Naive B cell (primary cell): ENCODE measurements at regions not wholly inside any gene's neighbourhood (a gene's known extent, or its start where the extent isn't known, plus 50 kb on each side); places are given as distances from the start of the nearest gene placed in this dataset.
A peak's percentile ranks its signal among the peaks of the same experiment; 100 is the strongest.

Experiments used
- ATAC-seq, 2 donors: fragments of 150-1000 bp; cut with Tn5 transposase; 2 replicates each; pipeline ENCODE4 v1.10.0; 2021; ENCODE audit warnings: low read depth in 2 of 2, mild to moderate bottlenecking in 2 of 2, moderate library complexity in 2 of 2
- DNase-seq: peaks from one replicate; pipeline ENCODE4 v3.0.0; 2022
- H3K27ac Mint-ChIP-seq, 6 donors: one replicate each; pipeline ENCODE4 v1.8.0; 2020 to 2022; ENCODE audit warnings: mild to moderate bottlenecking in 6 of 6, mixed read lengths in 6 of 6, moderate library complexity in 5 of 6, inconsistent platforms in 2 of 6
- H3K27me3 Mint-ChIP-seq, 3 donors: one replicate each; pipeline ENCODE4 v1.8.0; 2021 to 2022; ENCODE audit warnings: mixed read lengths in 3 of 3, mild to moderate bottlenecking in 1 of 3
- H3K36me3 Mint-ChIP-seq, 2 donors: one replicate each; pipeline ENCODE4 v1.8.0; 2020 to 2022; ENCODE audit warnings: mixed read lengths in 2 of 2, inconsistent platforms in 1 of 2, mild to moderate bottlenecking in 1 of 2
- H3K4me1 Mint-ChIP-seq, 3 donors: one replicate each; pipeline ENCODE4 v1.8.0; 2020 to 2022; ENCODE audit warnings: mixed read lengths in 3 of 3, inconsistent platforms in 1 of 3, mild to moderate bottlenecking in 1 of 3, moderate library complexity in 1 of 3
- H3K4me3 Mint-ChIP-seq, 8 donors: one replicate each; pipeline ENCODE4 v1.8.0; 2020 to 2022; ENCODE audit warnings: mild to moderate bottlenecking in 8 of 8, mixed read lengths in 8 of 8, moderate library complexity in 8 of 8, inconsistent platforms in 2 of 8
- H3K9me3 Mint-ChIP-seq, 7 donors: one replicate each; pipeline ENCODE4 v1.8.0; 2020 to 2022; ENCODE audit warnings: mixed read lengths in 7 of 7, mild to moderate bottlenecking in 5 of 7, inconsistent platforms in 2 of 7, moderate library complexity in 1 of 7

DNA sequence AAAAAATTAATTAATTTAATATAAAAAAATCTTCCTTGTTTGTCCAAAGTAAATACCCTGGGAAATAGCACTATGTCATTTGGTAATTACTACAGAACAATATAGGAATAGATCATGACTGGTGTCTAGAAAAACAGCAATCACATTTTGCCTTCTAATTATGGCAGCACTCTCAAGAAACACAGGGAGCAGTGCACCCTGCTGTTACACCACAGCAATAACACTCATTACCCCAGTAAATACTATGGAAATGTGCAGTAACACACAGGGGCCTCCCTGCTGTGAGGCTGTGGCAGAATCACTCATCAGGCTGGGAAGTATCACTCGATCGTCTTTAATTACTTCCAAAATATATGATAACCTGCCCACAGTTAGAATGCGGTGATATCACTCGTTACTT lies 646.0 kb downstream of the TUSC7 start:
- Mint-ChIP-seq H3K9me3 (peaks cover 0 to 5% (median 0%) of the 10 kb centered on the region in 7 donors), H3K27me3 (no peaks in the 10 kb centered on the region), H3K36me3 (no peaks in the 10 kb centered on the region), H3K27ac (no peak overlapping the region), H3K4me3 (no peak overlapping the region), H3K4me1 (no peaks in the 10 kb centered on the region)
- ATAC-seq = no peak
- DNase-seq = no peak

DNA sequence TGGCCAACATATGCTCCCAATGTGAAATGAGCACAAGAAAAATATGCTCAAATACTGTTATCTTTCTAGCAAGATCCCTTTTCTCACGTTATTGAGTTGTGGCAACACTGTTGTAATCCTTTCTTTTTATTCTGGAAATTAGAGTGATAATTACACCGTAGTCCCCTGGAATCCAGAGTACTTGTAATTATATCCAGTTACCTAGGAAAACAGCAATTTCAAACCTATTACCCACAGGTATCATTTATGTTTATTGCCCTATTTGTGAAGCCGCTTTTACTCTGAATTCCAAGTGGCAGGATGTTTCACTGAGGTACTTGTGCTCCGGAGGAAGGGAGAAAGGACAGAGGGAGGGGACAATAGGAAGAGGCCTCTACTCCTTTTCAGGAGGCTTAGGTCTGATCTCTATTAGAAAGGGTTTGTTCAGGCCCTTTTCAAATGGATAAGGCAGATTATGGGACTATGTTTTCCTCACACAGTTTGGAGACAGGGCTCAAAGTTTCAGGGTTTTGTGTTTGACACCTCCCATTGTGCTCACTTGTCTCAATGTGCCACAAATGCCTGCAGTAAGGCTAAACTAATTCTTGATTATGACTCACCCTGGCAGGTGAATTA lies 646.6 kb downstream of the TUSC7 start:
- Mint-ChIP-seq H3K9me3 (peaks cover 0 to 5% (median under 1%) of the 10 kb centered on the region in 7 donors), H3K27me3 (no peaks in the 10 kb centered on the region), H3K36me3 (no peaks in the 10 kb centered on the region), H3K4me3 (no peak overlapping the region), H3K4me1 (no peaks in the 10 kb centered on the region), H3K27ac (no peak overlapping the region)
- DNase-seq (no peak), ATAC-seq (no peak)

DNA sequence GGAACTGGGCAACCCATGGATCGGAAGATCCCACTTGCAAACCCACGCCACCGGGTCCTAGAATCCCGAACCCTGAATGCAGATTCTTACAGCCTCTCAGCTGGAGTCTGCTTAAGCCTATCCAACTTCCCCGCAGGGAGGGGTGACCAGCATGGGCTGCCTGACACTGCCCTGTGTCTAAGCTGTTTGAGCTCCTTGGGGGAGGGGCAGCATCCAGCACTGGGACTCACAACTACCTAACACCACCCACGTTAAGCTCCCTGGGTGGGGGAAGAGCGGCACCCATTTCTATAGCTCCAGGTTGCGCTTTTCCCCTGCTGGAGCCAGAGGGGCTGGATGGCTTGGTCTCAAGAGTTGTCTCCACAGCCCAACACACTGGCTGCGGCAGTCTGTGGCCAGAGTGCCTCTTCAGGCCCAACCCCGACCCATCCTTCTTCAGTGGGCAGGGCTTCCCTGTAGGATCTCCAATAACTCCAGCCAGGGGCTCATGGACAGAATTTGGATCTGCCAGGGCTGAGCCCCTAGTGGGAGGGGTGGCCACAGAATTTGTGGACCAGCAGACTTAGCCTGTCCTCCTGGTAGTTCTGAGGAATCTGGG lies 649.2 kb downstream of the TUSC7 start:
- no peaks in the 10 kb centered on the region for H3K4me1 Mint-ChIP-seq
- no peak for ATAC-seq

DNA sequence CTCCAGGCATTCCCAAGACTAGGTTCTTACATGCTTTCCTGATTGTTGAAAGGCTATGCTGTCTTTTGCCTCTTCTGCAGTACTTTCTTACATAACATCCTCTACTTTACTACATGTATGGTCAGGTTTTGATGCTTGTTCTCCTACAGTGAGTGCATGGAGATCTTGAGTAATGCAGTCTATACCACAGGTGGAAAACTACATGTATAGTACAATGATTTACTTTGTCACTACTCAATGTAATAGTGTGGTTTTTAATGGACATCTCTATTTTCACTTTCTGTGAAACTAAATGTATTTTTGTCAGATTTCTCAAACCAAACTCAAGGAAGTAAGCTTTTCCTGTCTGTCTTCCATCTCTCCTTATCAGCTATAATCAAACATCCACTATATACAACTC lies 657.0 kb downstream of the TUSC7 start:
- Mint-ChIP-seq H3K36me3 (no peaks in the 10 kb centered on the region), H3K4me1 (no peaks in the 10 kb centered on the region)

More for the DNA sequence above, 649.2 kb downstream of the TUSC7 start:
- H3K9me3 Mint-ChIP-seq = peaks cover 8 to 15% (median 10%) of the 10 kb centered on the region in 7 donors
- no peaks in the 10 kb centered on the region for H3K27me3 Mint-ChIP-seq
- no peaks in the 10 kb centered on the region for H3K36me3 Mint-ChIP-seq
- H3K27ac Mint-ChIP-seq = no peak overlapping the region
- DNase-seq = no peak
- H3K4me3 Mint-ChIP-seq = no peak overlapping the region

DNA sequence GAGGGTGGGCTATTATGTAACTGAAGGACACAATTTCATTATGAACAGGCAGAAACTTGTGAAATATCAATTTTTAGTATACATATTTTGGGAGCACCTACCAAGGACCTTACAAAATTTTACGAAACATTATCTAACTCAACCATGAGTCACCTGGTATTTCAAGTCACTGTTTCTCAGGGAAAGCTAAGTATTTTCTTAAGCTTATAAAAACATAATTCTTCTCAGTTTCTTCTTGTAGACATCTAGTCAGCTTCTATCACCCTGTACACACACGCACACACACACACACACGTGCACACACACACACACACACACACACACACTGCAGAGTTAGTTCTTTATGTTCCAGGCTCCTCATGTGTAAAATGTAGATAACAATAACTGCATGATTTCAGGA lies 658.3 kb downstream of the TUSC7 start:
- Mint-ChIP-seq H3K27me3 (no peaks in the 10 kb centered on the region), H3K4me3 (no peak overlapping the region), H3K27ac (no peak overlapping the region), H3K9me3 (peaks cover 3 to 9% (median 4%) of the 10 kb centered on the region in 7 donors), H3K36me3 (no peaks in the 10 kb centered on the region), H3K4me1 (no peaks in the 10 kb centered on the region)
- ATAC-seq (no peak), DNase-seq (no peak)

More for the DNA sequence above, 657.0 kb downstream of the TUSC7 start:
- H3K9me3 Mint-ChIP-seq = peaks cover 5 to 19% (median 12%) of the 10 kb centered on the region in 7 donors
- no peaks in the 10 kb centered on the region for H3K27me3 Mint-ChIP-seq
- H3K27ac Mint-ChIP-seq = no peak overlapping the region
- DNase-seq = no peak
- ATAC-seq = no peak
- H3K4me3 Mint-ChIP-seq = no peak overlapping the region

DNA sequence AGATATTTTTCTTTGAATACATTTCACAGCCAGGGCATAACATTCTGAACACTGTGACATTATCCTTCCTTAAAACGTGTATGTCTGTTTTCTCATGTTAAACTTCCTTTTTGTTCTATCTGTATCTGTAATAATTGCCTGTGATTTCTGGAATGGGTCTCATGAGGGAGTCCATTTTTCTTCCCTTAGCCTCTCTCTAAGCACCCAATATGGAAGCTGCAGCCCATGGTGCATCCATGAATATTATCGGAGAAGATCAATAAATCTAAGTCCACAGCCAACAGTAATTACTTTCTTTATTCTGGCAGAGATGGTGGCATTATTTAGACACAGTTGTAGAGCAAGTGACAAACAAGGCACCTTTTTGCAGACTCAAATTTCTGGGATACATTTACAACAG lies 671.1 kb downstream of the TUSC7 start:
- H3K27me3 Mint-ChIP-seq = no peaks in the 10 kb centered on the region
- no peak overlapping the region for H3K27ac Mint-ChIP-seq
- no peak overlapping the region for H3K4me3 Mint-ChIP-seq
- ATAC-seq (no peak), DNase-seq (no peak)
- H3K4me1 Mint-ChIP-seq = no peaks in the 10 kb centered on the region
- peaks cover 0 to 6% (median 0%) of the 10 kb centered on the region in 7 donors for H3K9me3 Mint-ChIP-seq
- H3K36me3 Mint-ChIP-seq = no peaks in the 10 kb centered on the region

DNA sequence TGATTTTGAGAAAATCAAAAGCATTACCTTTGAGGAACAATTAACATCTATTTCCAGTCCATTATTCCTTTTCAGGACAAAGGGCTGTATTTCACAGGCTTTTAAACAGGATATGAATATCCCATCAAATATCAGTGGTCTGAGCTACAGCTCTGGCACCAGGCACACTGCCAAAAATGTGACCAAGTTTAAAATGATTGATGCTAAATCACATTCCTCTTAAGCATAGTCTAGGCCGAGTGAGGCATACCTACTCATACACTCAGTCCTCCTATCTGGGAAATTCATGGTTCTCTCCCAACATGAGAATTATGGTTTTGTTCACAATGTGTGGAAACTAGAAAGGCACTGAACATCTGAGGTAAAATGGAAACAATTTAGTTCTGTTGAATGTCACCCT lies 683.5 kb downstream of the TUSC7 start:
- H3K9me3 Mint-ChIP-seq = peaks cover 0 to 4% (median 0%) of the 10 kb centered on the region in 7 donors
- H3K27me3 Mint-ChIP-seq = no peaks in the 10 kb centered on the region
- no peak overlapping the region for H3K4me3 Mint-ChIP-seq
- ATAC-seq (no peak), DNase-seq (no peak)
- no peaks in the 10 kb centered on the region for H3K4me1 Mint-ChIP-seq
- H3K27ac Mint-ChIP-seq = no peak overlapping the region
- H3K36me3 Mint-ChIP-seq = no peaks in the 10 kb centered on the region

DNA sequence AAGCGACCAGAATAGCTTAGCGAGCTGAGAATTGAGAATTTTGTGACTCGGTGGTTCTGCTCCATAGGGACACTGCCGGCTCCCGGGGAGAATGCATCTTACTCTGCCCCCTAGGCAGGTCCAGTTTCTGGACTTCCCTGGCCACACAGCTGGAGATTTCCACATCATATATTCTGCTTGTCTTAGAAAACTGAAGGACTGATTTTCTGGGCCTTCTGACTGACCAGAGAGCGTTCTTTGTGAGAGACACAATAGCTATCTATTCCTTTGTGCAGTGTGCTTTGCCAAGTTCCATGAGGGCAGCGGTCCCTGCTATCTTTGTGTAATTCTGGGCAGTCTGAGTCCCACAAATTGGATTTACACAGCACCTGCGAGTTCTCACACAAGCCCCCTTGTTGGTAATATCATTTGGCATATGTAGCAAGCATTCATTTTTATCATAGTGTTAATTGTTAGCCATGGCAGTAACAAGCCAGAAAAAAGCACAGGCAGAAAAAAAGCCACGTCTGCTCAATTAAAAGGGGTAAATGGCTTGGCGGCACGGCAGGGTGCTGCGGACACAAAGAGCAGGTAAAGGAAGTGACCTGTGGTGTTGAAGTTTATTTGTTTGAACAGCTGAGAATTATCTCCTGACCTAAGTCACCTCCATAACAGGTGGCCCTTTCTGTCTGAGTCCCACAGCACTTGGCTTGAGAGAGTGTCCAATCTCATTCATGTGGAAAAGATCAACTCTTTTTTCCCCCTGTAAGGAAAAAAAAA lies 688.7 kb downstream of the TUSC7 start:
- no peak overlapping the region for H3K4me3 Mint-ChIP-seq
- no peaks in the 10 kb centered on the region for H3K27me3 Mint-ChIP-seq
- no peaks in the 10 kb centered on the region for H3K9me3 Mint-ChIP-seq
- H3K27ac Mint-ChIP-seq = no peak overlapping the region
- ATAC-seq (no peak), DNase-seq (no peak)
- no peaks in the 10 kb centered on the region for H3K4me1 Mint-ChIP-seq
- no peaks in the 10 kb centered on the region for H3K36me3 Mint-ChIP-seq

DNA sequence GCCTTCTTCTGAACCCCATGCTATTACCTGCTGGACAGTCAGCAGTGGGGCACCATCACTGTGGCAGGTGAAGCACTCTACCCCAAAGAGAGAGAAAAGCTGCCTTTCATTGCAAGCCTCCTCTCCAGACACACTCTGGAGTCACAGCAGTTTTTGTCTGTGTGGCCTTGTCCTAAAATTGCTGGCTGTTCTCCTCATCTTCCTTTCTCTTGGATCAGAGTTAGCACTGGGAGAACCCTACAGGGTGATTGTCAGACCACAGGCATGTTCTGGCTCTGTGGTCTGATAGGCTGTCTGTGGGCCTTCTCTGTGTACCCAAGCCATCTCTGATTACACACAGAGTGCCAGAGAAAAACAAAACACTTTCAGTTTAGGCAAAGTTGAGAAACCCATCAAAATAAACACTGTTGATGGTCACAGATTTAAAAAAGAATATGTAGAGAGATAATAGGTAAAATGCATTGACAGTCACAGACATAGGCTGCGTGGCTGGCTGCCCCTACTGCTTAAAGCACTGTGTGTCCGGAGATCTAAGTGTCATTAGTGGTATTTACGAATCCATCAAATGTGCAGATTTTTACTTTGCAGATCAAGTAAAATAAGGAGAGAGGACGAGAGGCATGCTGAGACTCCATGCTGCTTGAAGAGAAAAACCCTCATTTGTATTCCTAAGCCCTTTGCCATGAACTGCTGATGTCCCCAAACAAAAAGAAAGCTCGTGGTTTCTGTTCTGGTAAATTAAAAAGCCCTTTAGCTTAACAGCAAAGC lies 689.9 kb downstream of the TUSC7 start:
- Mint-ChIP-seq H3K9me3 (no peaks in the 10 kb centered on the region), H3K36me3 (no peaks in the 10 kb centered on the region), H3K4me1 (no peaks in the 10 kb centered on the region), H3K27me3 (no peaks in the 10 kb centered on the region), H3K4me3 (no peak overlapping the region), H3K27ac (peak overlapping the region in 1 of 6 donors; percentile 45)
- ATAC-seq (no peak), DNase-seq (no peak)

DNA sequence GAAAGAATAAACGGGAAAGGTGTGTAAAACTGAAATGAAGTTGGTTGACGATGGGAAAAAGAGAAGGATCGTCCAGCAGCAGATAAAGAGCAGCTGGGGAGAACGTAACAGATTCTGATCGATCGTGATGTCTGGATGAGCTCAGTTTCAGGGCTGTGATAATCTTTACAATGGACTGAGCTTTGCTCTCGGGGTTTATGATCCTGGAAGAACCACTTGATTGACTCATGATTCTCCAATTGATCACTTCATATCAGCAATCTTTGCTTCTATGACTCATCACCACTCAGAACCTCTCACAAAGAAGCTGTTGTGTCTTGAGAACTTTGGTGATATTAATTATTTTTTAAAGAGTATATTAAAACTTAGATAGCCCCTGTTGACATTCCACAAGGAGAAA lies 690.7 kb downstream of the TUSC7 start:
- no peaks in the 10 kb centered on the region for H3K9me3 Mint-ChIP-seq
- no peaks in the 10 kb centered on the region for H3K36me3 Mint-ChIP-seq
- DNase-seq = no peak
- no peak for ATAC-seq
- no peaks in the 10 kb centered on the region for H3K4me1 Mint-ChIP-seq
- no peaks in the 10 kb centered on the region for H3K27me3 Mint-ChIP-seq
- no peak overlapping the region for H3K27ac Mint-ChIP-seq
- no peak overlapping the region for H3K4me3 Mint-ChIP-seq

DNA sequence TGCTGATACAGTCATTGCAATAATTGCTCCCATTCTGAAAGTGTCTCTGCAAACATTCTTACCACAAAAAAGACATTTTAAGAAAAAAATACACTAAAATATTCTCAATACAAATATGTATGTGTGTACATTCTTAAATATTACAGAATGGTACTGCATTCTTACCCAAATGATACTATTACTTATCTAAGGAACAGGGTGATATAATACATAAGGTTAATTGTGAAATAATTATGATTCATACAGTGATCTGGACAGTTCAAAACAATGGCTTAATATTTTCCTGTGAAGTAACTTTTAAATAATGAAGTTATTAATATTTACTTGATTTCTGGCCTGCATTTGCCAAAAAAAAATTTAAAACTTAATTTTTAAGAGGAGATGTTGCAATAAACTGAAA lies 694.6 kb downstream of the TUSC7 start:
- Mint-ChIP-seq H3K4me1 (no peaks in the 10 kb centered on the region), H3K27ac (peak overlapping the region in 1 of 6 donors; percentile 31), H3K4me3 (no peak overlapping the region), H3K27me3 (no peaks in the 10 kb centered on the region), H3K9me3 (peaks cover 0 to 1% (median 0%) of the 10 kb centered on the region in 7 donors), H3K36me3 (no peaks in the 10 kb centered on the region)
- DNase-seq = no peak
- no peak for ATAC-seq

DNA sequence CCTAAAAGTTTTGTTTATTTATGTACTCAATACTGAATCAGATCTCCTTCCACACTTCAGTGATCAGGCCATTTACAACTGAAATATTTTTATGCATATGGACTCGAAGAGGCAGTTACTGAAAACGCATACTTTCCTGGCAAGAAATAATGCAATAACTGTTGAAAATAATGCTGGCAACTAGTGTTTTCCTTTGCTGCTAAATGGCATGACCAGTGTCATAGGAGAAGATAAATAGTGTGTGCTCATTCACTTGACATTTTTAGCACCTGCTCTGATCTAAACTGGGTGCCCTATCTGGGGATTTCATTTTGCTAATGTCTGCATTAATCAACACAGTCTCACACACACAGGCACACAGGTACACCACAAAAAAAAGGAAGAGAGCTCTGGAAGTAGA lies 695.2 kb downstream of the TUSC7 start:
- H3K4me3 Mint-ChIP-seq = no peak overlapping the region
- no peak for ATAC-seq

DNA sequence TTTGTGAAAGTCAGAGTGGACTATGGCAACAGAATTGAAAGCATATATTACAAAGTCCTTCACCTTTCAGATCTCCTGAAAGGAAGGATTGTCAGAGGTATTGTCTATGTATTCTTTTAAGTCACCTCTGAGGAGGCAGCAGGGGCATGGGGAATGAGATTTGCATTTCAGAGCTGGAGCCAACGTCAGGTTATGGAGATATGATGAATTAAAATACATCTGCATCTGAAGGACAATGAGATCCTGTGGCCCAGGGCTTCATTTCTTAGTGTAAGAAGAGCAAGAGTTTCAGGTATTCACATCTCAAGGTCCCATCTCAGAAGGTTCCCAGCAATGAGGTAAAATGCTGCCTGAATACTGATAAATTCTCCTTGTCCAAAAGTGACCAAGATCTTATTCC lies 695.8 kb downstream of the TUSC7 start:
- ATAC-seq (no peak), DNase-seq (no peak)
- H3K27me3 Mint-ChIP-seq = no peaks in the 10 kb centered on the region
- no peak overlapping the region for H3K4me3 Mint-ChIP-seq
- no peaks in the 10 kb centered on the region for H3K36me3 Mint-ChIP-seq
- H3K27ac Mint-ChIP-seq = no peak overlapping the region
- H3K9me3 Mint-ChIP-seq = peaks cover 0 to 3% (median 0%) of the 10 kb centered on the region in 7 donors
- H3K4me1 Mint-ChIP-seq = no peaks in the 10 kb centered on the region

More for the DNA sequence above, 695.2 kb downstream of the TUSC7 start:
- Mint-ChIP-seq H3K4me1 (no peaks in the 10 kb centered on the region), H3K27ac (peak overlapping the region in 1 of 6 donors; percentile 76), H3K9me3 (peaks cover 0 to 3% (median 0%) of the 10 kb centered on the region in 7 donors), H3K27me3 (no peaks in the 10 kb centered on the region), H3K36me3 (no peaks in the 10 kb centered on the region)
- no peak for DNase-seq
